ENCODE measurements at regions not wholly inside any gene's neighbourhood (a gene's known extent, or its start where the extent isn't known, plus 50 kb on each side); places are given as distances from the start of the nearest gene placed in this dataset.

GRCh38 chr2:183926433-183926832 lies 671.9 kb upstream of the ZNF804A start:
- H3K27ac ChIP-seq (ENCODE audit: low read length) = no peak overlapping the region
- WGBS (ENCODE audit: insufficient coverage, low lambda C conversion rate) = no CpG with 5 or more reads among the region's 1 CpG
- no peaks in the 10 kb centered on the region for H3K9me3 ChIP-seq (ENCODE audit: control insufficient read depth, low read depth, low read length)
- H3K4me3 ChIP-seq (ENCODE audit: low read length) = no peak overlapping the region
- no peak for DNase-seq
- no peaks in the 10 kb centered on the region for H3K4me1 ChIP-seq (ENCODE audit: control insufficient read depth, insufficient read depth, low read length)
- H3K27me3 ChIP-seq (ENCODE audit: control insufficient read depth, insufficient read depth, low read length) = no peaks in the 10 kb centered on the region
- no peaks in the 10 kb centered on the region for H3K36me3 ChIP-seq (ENCODE audit: control insufficient read depth, insufficient read depth, low read length)

- no CpG with 5 or more reads among the region's 4 CpGs for WGBS (ENCODE audit: insufficient coverage, low lambda C conversion rate)
- DNase-seq = no peak
- no peak overlapping the region for H3K27ac ChIP-seq (ENCODE audit: low read length)
- H3K4me1 ChIP-seq (ENCODE audit: control insufficient read depth, insufficient read depth, low read length) = no peaks in the 10 kb centered on the region
- no peak overlapping the region for H3K4me3 ChIP-seq (ENCODE audit: low read length)
- no peaks in the 10 kb centered on the region for H3K36me3 ChIP-seq (ENCODE audit: control insufficient read depth, insufficient read depth, low read length)
- H3K9me3 ChIP-seq (ENCODE audit: control insufficient read depth, low read depth, low read length) = no peaks in the 10 kb centered on the region
- H3K27me3 ChIP-seq (ENCODE audit: control insufficient read depth, insufficient read depth, low read length) = no peaks in the 10 kb centered on the region
Observed at GRCh38 chr2:183927406-183928325, 670.7 kb upstream of the ZNF804A start.

DNA sequence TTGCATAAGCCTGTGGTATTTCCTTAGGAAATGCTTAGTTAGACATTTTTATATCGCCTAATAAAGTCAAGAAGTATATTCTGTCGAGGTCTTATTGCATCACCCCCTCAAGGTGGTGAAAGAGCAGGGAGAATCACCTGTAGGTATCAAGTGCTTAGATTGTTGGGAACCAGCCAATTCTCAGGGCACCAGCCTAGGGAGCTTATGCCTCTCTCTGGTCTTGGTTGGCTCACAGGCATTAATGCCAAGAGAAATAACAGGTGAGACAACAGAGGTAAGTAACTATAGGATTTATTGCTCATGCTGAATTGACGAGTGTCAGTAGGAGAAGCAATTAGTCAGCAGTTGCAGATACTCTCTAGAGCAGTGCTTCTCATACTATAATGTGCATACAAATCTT lies 663.3 kb upstream of the ZNF804A start:
- Histone ChIP-seq H3K36me3 (ENCODE audit: control insufficient read depth, insufficient read depth, low read length) (no peaks in the 10 kb centered on the region), H3K9me3 (ENCODE audit: control insufficient read depth, low read depth, low read length) (peaks cover 13% of the 10 kb centered on the region), H3K27me3 (ENCODE audit: control insufficient read depth, insufficient read depth, low read length) (no peaks in the 10 kb centered on the region), H3K27ac (ENCODE audit: low read length) (no peak overlapping the region), H3K4me3 (ENCODE audit: low read length) (no peak overlapping the region), H3K4me1 (ENCODE audit: control insufficient read depth, insufficient read depth, low read length) (no peaks in the 10 kb centered on the region)
- no peak for DNase-seq
- WGBS (ENCODE audit: insufficient coverage, low lambda C conversion rate) = no CpG with 5 or more reads among the region's 3 CpGs

DNA sequence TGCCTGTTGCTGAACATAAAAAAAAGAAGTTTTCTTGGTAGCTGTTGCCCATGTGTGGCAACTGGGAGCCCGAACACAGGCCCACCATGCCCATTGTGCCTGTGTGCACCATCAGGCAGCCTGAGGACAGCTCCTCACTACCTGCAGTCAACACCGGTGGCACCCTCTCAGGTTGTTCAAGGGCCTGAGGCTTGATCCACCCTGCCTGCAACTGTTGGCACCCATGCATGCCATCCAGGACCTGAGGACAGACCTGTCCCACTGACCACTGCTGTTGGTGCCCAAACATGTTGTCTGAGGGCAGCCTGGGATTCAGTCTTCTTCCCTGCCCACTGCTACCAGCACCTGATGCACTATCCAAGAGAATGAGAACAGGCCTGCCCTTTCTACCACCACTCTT lies 661.1 kb upstream of the ZNF804A start:
- DNase-seq = no peak
- no CpG with 5 or more reads among the region's 2 CpGs for WGBS (ENCODE audit: insufficient coverage, low lambda C conversion rate)
- H3K4me1 ChIP-seq (ENCODE audit: control insufficient read depth, insufficient read depth, low read length) = no peaks in the 10 kb centered on the region
- H3K4me3 ChIP-seq (ENCODE audit: low read length) = no peak overlapping the region
- no peaks in the 10 kb centered on the region for H3K27me3 ChIP-seq (ENCODE audit: control insufficient read depth, insufficient read depth, low read length)
- H3K27ac ChIP-seq (ENCODE audit: low read length) = no peak overlapping the region
- H3K9me3 ChIP-seq (ENCODE audit: control insufficient read depth, low read depth, low read length) = peaks cover 13% of the 10 kb centered on the region
- H3K36me3 ChIP-seq (ENCODE audit: control insufficient read depth, insufficient read depth, low read length) = no peaks in the 10 kb centered on the region

- no peak for DNase-seq
- Histone ChIP-seq H3K27me3 (ENCODE audit: control insufficient read depth, insufficient read depth, low read length) (no peaks in the 10 kb centered on the region), H3K9me3 (ENCODE audit: control insufficient read depth, low read depth, low read length) (no peaks in the 10 kb centered on the region), H3K36me3 (ENCODE audit: control insufficient read depth, insufficient read depth, low read length) (no peaks in the 10 kb centered on the region), H3K4me1 (ENCODE audit: control insufficient read depth, insufficient read depth, low read length) (no peaks in the 10 kb centered on the region), H3K4me3 (ENCODE audit: low read length) (no peak overlapping the region), H3K27ac (ENCODE audit: low read length) (no peak overlapping the region)
Observed at GRCh38 chr2:183946193-183946592, 652.1 kb upstream of the ZNF804A start.

- no peaks in the 10 kb centered on the region for H3K27me3 ChIP-seq (ENCODE audit: control insufficient read depth, insufficient read depth, low read length)
- WGBS (ENCODE audit: insufficient coverage, low lambda C conversion rate) = no CpG with 5 or more reads among the region's 1 CpG
- H3K9me3 ChIP-seq (ENCODE audit: control insufficient read depth, low read depth, low read length) = no peaks in the 10 kb centered on the region
- DNase-seq = no peak
- no peaks in the 10 kb centered on the region for H3K36me3 ChIP-seq (ENCODE audit: control insufficient read depth, insufficient read depth, low read length)
- no peaks in the 10 kb centered on the region for H3K4me1 ChIP-seq (ENCODE audit: control insufficient read depth, insufficient read depth, low read length)
- H3K27ac ChIP-seq (ENCODE audit: low read length) = no peak overlapping the region
- no peak overlapping the region for H3K4me3 ChIP-seq (ENCODE audit: low read length)
Observed at GRCh38 chr2:183948861-183949260, 649.5 kb upstream of the ZNF804A start.

- Histone ChIP-seq H3K4me1 (ENCODE audit: control insufficient read depth, insufficient read depth, low read length) (no peaks in the 10 kb centered on the region), H3K9me3 (ENCODE audit: control insufficient read depth, low read depth, low read length) (no peaks in the 10 kb centered on the region), H3K27me3 (ENCODE audit: control insufficient read depth, insufficient read depth, low read length) (no peaks in the 10 kb centered on the region), H3K4me3 (ENCODE audit: low read length) (no peak overlapping the region), H3K36me3 (ENCODE audit: control insufficient read depth, insufficient read depth, low read length) (no peaks in the 10 kb centered on the region), H3K27ac (ENCODE audit: low read length) (no peak overlapping the region)
- WGBS (ENCODE audit: insufficient coverage, low lambda C conversion rate) = 83% methylated on average over 1 of the region's 1 CpG
- no peak for DNase-seq
Observed at GRCh38 chr2:183950673-183951072, 647.7 kb upstream of the ZNF804A start.

DNA sequence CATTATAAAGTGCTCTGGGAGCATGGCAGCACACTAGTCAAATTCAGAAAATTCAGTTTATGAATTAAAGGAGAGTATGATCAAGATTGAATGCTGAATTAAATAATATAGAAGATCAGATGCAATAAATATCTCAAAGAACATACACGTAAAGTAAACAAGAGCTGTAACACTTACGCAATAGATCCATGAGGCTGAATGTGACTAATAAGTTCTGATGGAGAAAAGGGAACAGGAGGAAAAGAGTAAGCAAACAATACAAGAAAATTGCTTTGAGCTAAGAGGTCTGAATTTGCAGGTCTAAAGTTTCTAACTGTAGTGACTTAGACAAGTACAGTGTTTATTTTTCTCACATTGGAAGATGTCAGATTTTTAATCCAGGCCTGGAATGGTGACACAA lies 646.7 kb upstream of the ZNF804A start:
- H3K9me3 ChIP-seq (ENCODE audit: control insufficient read depth, low read depth, low read length) = no peaks in the 10 kb centered on the region
- H3K27ac ChIP-seq (ENCODE audit: low read length) = no peak overlapping the region
- no peaks in the 10 kb centered on the region for H3K27me3 ChIP-seq (ENCODE audit: control insufficient read depth, insufficient read depth, low read length)
- DNase-seq = no peak
- H3K4me1 ChIP-seq (ENCODE audit: control insufficient read depth, insufficient read depth, low read length) = no peaks in the 10 kb centered on the region
- no peak overlapping the region for H3K4me3 ChIP-seq (ENCODE audit: low read length)
- 60% methylated on average over 1 of the region's 2 CpGs for WGBS (ENCODE audit: insufficient coverage, low lambda C conversion rate)
- H3K36me3 ChIP-seq (ENCODE audit: control insufficient read depth, insufficient read depth, low read length) = no peaks in the 10 kb centered on the region

GRCh38 chr2:183952741-183953140 lies 645.6 kb upstream of the ZNF804A start:
- Histone ChIP-seq H3K36me3 (ENCODE audit: control insufficient read depth, insufficient read depth, low read length) (no peaks in the 10 kb centered on the region), H3K4me3 (ENCODE audit: low read length) (no peak overlapping the region), H3K4me1 (ENCODE audit: control insufficient read depth, insufficient read depth, low read length) (no peaks in the 10 kb centered on the region), H3K27me3 (ENCODE audit: control insufficient read depth, insufficient read depth, low read length) (no peaks in the 10 kb centered on the region), H3K9me3 (ENCODE audit: control insufficient read depth, low read depth, low read length) (no peaks in the 10 kb centered on the region), H3K27ac (ENCODE audit: low read length) (no peak overlapping the region)
- no peak for DNase-seq
- 45% methylated on average over 2 of the region's 2 CpGs for WGBS (ENCODE audit: insufficient coverage, low lambda C conversion rate)

DNA sequence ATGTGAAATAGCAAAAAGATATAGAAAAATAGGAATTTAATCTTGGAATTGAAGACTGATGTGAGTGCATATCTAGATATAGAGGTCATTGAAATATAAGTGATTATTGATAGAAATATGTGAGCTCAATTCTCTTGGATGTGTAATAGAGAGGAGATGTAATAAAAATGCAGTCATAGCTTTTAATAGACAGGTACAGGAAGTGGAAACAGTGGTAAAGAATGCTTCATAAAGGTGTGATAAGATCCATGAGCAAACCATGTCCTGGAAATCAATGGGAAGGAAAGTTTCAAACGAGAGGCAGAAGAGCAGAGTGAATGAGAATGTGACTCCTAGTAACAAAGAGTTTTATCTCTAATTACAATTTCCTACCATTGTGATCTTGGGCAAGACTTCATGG lies 634.7 kb upstream of the ZNF804A start:
- 43% methylated on average over 1 of the region's 1 CpG for WGBS (ENCODE audit: insufficient coverage, low lambda C conversion rate)
- no peaks in the 10 kb centered on the region for H3K4me1 ChIP-seq (ENCODE audit: control insufficient read depth, insufficient read depth, low read length)
- no peaks in the 10 kb centered on the region for H3K36me3 ChIP-seq (ENCODE audit: control insufficient read depth, insufficient read depth, low read length)
- H3K9me3 ChIP-seq (ENCODE audit: control insufficient read depth, low read depth, low read length) = no peaks in the 10 kb centered on the region
- no peaks in the 10 kb centered on the region for H3K27me3 ChIP-seq (ENCODE audit: control insufficient read depth, insufficient read depth, low read length)
- H3K27ac ChIP-seq (ENCODE audit: low read length) = no peak overlapping the region
- H3K4me3 ChIP-seq (ENCODE audit: low read length) = no peak overlapping the region
- DNase-seq = no peak

DNA sequence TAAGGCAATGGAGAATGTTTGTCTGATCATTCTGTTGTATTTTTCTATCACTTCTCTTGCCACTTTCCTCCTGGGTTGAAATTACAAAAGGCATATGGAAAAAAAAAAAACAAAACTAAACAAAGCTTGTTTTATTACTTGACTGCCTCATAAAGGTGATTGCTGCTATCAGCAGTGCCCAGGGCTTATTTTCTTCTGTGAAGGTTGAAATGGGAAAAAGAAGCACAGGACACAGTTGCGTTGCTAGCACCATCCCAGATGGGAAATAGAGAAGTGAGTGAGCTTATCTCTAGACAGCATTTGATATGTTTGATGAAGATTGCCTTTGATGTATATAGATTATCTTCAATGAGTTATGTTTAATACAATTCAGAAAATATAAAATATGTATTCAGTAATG lies 633.8 kb upstream of the ZNF804A start:
- H3K9me3 ChIP-seq (ENCODE audit: control insufficient read depth, low read depth, low read length) = no peaks in the 10 kb centered on the region
- no peaks in the 10 kb centered on the region for H3K36me3 ChIP-seq (ENCODE audit: control insufficient read depth, insufficient read depth, low read length)
- H3K27ac ChIP-seq (ENCODE audit: low read length) = no peak overlapping the region
- DNase-seq = peak; percentile 1 to 28
- H3K27me3 ChIP-seq (ENCODE audit: control insufficient read depth, insufficient read depth, low read length) = no peaks in the 10 kb centered on the region
- WGBS (ENCODE audit: insufficient coverage, low lambda C conversion rate) = no CpG with 5 or more reads among the region's 1 CpG
- no peak overlapping the region for H3K4me3 ChIP-seq (ENCODE audit: low read length)
- no peaks in the 10 kb centered on the region for H3K4me1 ChIP-seq (ENCODE audit: control insufficient read depth, insufficient read depth, low read length)

Data from large intestine (tissue), 3 donors.